Sigmoid colon (tissue), 4 donors: ENCODE measurements at regions not wholly inside any gene's neighbourhood (a gene's known extent, or its start where the extent isn't known, plus 50 kb on each side); places are given as distances from the start of the nearest gene placed in this dataset.

Experiments
- EP300 ChIP-seq, 4 donors: sonication (generic); formaldehyde crosslinking; IDR thresholded peaks; one replicate each; pipeline ENCODE4 v1.6.1; 2017; ENCODE audit warnings: antibody characterized with exemption in 4 of 4
- POLR2A ChIP-seq, 2 donors: fragments of 450-650 bp; IDR thresholded peaks; one replicate each; pipeline ENCODE4 v1.6.1; 2016; ENCODE audit warnings: antibody characterized with exemption in 2 of 2, mild to moderate bottlenecking in 2 of 2, moderate library complexity in 2 of 2
- POLR2AphosphoS5 ChIP-seq, 4 donors: sonication (generic); formaldehyde crosslinking; IDR thresholded peaks; one replicate each; pipeline ENCODE4 v1.6.1; 2017; ENCODE audit warnings: antibody characterized with exemption in 4 of 4
- TF ChIP-seq, protein P1 (sequence below), 4 experiments: fragments of 450-650 bp in 3 of 4; fragments of 200-600 bp in 1 of 4; IDR thresholded peaks; one replicate each; pipeline ENCODE4 v1.5.1; 2016 to 2019; ENCODE audit warnings: antibody characterized with exemption in 4 of 4, mild to moderate bottlenecking in 3 of 4, moderate library complexity in 2 of 4

- TF ChIP-seq, protein P1, sequence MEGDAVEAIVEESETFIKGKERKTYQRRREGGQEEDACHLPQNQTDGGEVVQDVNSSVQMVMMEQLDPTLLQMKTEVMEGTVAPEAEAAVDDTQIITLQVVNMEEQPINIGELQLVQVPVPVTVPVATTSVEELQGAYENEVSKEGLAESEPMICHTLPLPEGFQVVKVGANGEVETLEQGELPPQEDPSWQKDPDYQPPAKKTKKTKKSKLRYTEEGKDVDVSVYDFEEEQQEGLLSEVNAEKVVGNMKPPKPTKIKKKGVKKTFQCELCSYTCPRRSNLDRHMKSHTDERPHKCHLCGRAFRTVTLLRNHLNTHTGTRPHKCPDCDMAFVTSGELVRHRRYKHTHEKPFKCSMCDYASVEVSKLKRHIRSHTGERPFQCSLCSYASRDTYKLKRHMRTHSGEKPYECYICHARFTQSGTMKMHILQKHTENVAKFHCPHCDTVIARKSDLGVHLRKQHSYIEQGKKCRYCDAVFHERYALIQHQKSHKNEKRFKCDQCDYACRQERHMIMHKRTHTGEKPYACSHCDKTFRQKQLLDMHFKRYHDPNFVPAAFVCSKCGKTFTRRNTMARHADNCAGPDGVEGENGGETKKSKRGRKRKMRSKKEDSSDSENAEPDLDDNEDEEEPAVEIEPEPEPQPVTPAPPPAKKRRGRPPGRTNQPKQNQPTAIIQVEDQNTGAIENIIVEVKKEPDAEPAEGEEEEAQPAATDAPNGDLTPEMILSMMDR (IDR thresholded peaks at IDR 0.05) = no peak
- TF ChIP-seq POLR2AphosphoS5 (IDR thresholded peaks at IDR 0.05) (no peak), POLR2A (IDR thresholded peaks at IDR 0.05) (no peak), EP300 (IDR thresholded peaks at IDR 0.05) (no peak)
Measured at GRCh38 chr1:201637282-201638079, 98.6 kb downstream of the NAV1 start.
